Tibial nerve (tissue), 3 donors: ENCODE measurements at regions not wholly inside any gene's neighbourhood (a gene's known extent, or its start where the extent isn't known, plus 50 kb on each side); places are given as distances from the start of the nearest gene placed in this dataset.
"Not testable (repeated sequence)": the region's sequence is repeated elsewhere in the genome, so short reads cannot be mapped to it uniquely, and the experiment has no call there.

Experiments
- POLR2A ChIP-seq, 2 donors: fragments of 450-650 bp; IDR thresholded peaks; one replicate each; pipeline ENCODE4 v1.6.1; 2017; ENCODE audit warnings: antibody characterized with exemption in 2 of 2, mild to moderate bottlenecking in 2 of 2, moderate library complexity in 2 of 2
- TF ChIP-seq, protein P1 (sequence below), 5 experiments: fragments of 200-600 bp in 3 of 5; fragments of 450-650 bp in 2 of 5; sonication (generic) in 3 of 5; IDR thresholded peaks; one replicate each; pipeline ENCODE4 v1.5.1; 2016 to 2019; ENCODE audit warnings: antibody characterized with exemption in 5 of 5, mild to moderate bottlenecking in 3 of 5, moderate library complexity in 2 of 5

- TF ChIP-seq, protein P1, sequence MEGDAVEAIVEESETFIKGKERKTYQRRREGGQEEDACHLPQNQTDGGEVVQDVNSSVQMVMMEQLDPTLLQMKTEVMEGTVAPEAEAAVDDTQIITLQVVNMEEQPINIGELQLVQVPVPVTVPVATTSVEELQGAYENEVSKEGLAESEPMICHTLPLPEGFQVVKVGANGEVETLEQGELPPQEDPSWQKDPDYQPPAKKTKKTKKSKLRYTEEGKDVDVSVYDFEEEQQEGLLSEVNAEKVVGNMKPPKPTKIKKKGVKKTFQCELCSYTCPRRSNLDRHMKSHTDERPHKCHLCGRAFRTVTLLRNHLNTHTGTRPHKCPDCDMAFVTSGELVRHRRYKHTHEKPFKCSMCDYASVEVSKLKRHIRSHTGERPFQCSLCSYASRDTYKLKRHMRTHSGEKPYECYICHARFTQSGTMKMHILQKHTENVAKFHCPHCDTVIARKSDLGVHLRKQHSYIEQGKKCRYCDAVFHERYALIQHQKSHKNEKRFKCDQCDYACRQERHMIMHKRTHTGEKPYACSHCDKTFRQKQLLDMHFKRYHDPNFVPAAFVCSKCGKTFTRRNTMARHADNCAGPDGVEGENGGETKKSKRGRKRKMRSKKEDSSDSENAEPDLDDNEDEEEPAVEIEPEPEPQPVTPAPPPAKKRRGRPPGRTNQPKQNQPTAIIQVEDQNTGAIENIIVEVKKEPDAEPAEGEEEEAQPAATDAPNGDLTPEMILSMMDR (IDR thresholded peaks at IDR 0.05): not testable (repeated sequence)
- not testable (repeated sequence) for TF ChIP-seq POLR2A (IDR thresholded peaks at IDR 0.05)
These were observed 311.3 kb upstream of the LUZP2 start for GRCh38 chr11:24185535-24185934.
